Endothelial cell (in vitro differentiated cells): ENCODE measurements at regions not wholly inside any gene's neighbourhood (a gene's known extent, or its start where the extent isn't known, plus 50 kb on each side); places are given as distances from the start of the nearest gene placed in this dataset.
"Not testable (repeated sequence)": the region's sequence is repeated elsewhere in the genome, so short reads cannot be mapped to it uniquely, and the experiment has no call there.

Experiments used
- DNase-seq: peaks from one replicate; pipeline ENCODE4 v3.0.0; 2021; ENCODE audit warnings: low spot score
- H3K27ac Mint-ChIP-seq: one replicate; pipeline ENCODE4 v1.8.0; 2021; ENCODE audit warnings: mixed read lengths, inconsistent platforms; ENCODE audit not compliant: unreplicated experiment
- H3K27me3 Mint-ChIP-seq: one replicate; pipeline ENCODE4 v1.8.0; 2021; ENCODE audit warnings: mild to moderate bottlenecking, moderate library complexity, mixed read lengths, inconsistent platforms; ENCODE audit not compliant: unreplicated experiment
- H3K36me3 Mint-ChIP-seq: one replicate; pipeline ENCODE4 v1.8.0; 2021; ENCODE audit warnings: mild to moderate bottlenecking, low read depth, mixed read lengths, inconsistent platforms; ENCODE audit not compliant: unreplicated experiment
- H3K4me1 Mint-ChIP-seq: one replicate; pipeline ENCODE4 v1.8.0; 2021; ENCODE audit warnings: mild to moderate bottlenecking, mixed read lengths, inconsistent platforms; ENCODE audit not compliant: unreplicated experiment
- H3K4me3 Mint-ChIP-seq: one replicate; pipeline ENCODE4 v1.8.0; 2021; ENCODE audit warnings: mild to moderate bottlenecking, mixed read lengths, inconsistent platforms; ENCODE audit not compliant: unreplicated experiment
- H3K9me3 Mint-ChIP-seq: one replicate; pipeline ENCODE4 v1.8.0; 2021; ENCODE audit warnings: mixed read lengths, inconsistent platforms; ENCODE audit not compliant: unreplicated experiment
- CTCF ChIP-seq: fragments of 200-600 bp; sonication (generic); IDR thresholded peaks from one replicate; pipeline ENCODE4 v1.5.0; 2021; ENCODE audit warnings: antibody characterized with exemption; ENCODE audit not compliant: unreplicated experiment

GRCh38 chr20:4324611-4325243 lies 75.6 kb upstream of the ADRA1D start:
- TF ChIP-seq CTCF = no peak
- Mint-ChIP-seq H3K27me3 (peaks cover 5% of the 10 kb centered on the region), H3K27ac (no peak overlapping the region), H3K36me3 (no peaks in the 10 kb centered on the region), H3K4me3 (no peak overlapping the region), H3K4me1 (no peaks in the 10 kb centered on the region), H3K9me3 (no peaks in the 10 kb centered on the region)
- no peak for DNase-seq

GRCh38 chr20:4322499-4322898 lies 73.4 kb upstream of the ADRA1D start:
- Mint-ChIP-seq H3K4me3 (no peak overlapping the region), H3K9me3 (no peaks in the 10 kb centered on the region), H3K27me3 (peaks cover 5% of the 10 kb centered on the region), H3K4me1 (no peaks in the 10 kb centered on the region), H3K27ac (no peak overlapping the region), H3K36me3 (no peaks in the 10 kb centered on the region)
- no peak for DNase-seq
- TF ChIP-seq CTCF = no peak

GRCh38 chr20:4320291-4320690 lies 71.2 kb upstream of the ADRA1D start:
- DNase-seq = no peak
- H3K27ac Mint-ChIP-seq = no peak overlapping the region
- no peaks in the 10 kb centered on the region for H3K4me1 Mint-ChIP-seq
- no peaks in the 10 kb centered on the region for H3K36me3 Mint-ChIP-seq
- TF ChIP-seq CTCF = no peak
- H3K4me3 Mint-ChIP-seq = no peak overlapping the region
- H3K27me3 Mint-ChIP-seq = peaks cover 2% of the 10 kb centered on the region
- no peaks in the 10 kb centered on the region for H3K9me3 Mint-ChIP-seq

- no peak overlapping the region for H3K27ac Mint-ChIP-seq
- no peaks in the 10 kb centered on the region for H3K4me1 Mint-ChIP-seq
- H3K9me3 Mint-ChIP-seq = no peaks in the 10 kb centered on the region
- H3K36me3 Mint-ChIP-seq = no peaks in the 10 kb centered on the region
- no peak for DNase-seq
- no peak overlapping the region for H3K4me3 Mint-ChIP-seq
- H3K27me3 Mint-ChIP-seq = peaks cover 2% of the 10 kb centered on the region
- no peak for TF ChIP-seq CTCF
Measured at GRCh38 chr20:4318891-4319290, 69.8 kb upstream of the ADRA1D start.

- not testable (repeated sequence) for H3K27me3 Mint-ChIP-seq, H3K9me3 Mint-ChIP-seq, DNase-seq, H3K36me3 Mint-ChIP-seq, H3K4me3 Mint-ChIP-seq, H3K4me1 Mint-ChIP-seq, H3K27ac Mint-ChIP-seq
Measured at GRCh38 chr20:4310616-4311015, 61.5 kb upstream of the ADRA1D start.
